K562 (cell line): ENCODE measurements at regions not wholly inside any gene's neighbourhood (a gene's known extent, or its start where the extent isn't known, plus 50 kb on each side); places are given as distances from the start of the nearest gene placed in this dataset.

Experiments
- BCL6 ChIP-seq: fragments of 250-450 bp; sonication (Bioruptor Pico); IDR thresholded peaks from 2 replicates; pipeline ENCODE4 v1.4.0; 2020
- HDAC2 ChIP-seq: fragments of 450-650 bp; IDR thresholded peaks from 2 replicates; pipeline ENCODE4 v1.6.1; 2016; ENCODE audit warnings: mild to moderate bottlenecking
- IRF9 ChIP-seq: fragments of 450-650 bp; IDR thresholded peaks from 2 replicates; pipeline ENCODE4 v1.6.1; 2016; ENCODE audit warnings: missing biosample characterization, missing genetic modification characterization
- MCM2 ChIP-seq: fragments of 450-650 bp; IDR thresholded peaks from 2 replicates; pipeline ENCODE4 v1.6.1; 2017; ENCODE audit warnings: low read depth, mild to moderate bottlenecking
- PBX2 ChIP-seq, 2 experiments: IDR thresholded peaks in 1 of 2; conservative IDR thresholded peaks in 1 of 2; 2 replicates each; pipeline ENCODE4 v1.6.1; 2016; ENCODE audit warnings: low read depth in 2 of 2, mild to moderate bottlenecking in 1 of 2, missing compliant biosample characterization in 1 of 2, missing genetic modification characterization in 1 of 2, moderate library complexity in 1 of 2
- SRSF9 ChIP-seq: fragments of 200-400 bp; formaldehyde crosslinking; IDR thresholded peaks from 2 replicates; pipeline ENCODE4 v1.6.1; 2017; ENCODE audit warnings: low read depth, low read length, borderline replicate concordance
- ZHX1 ChIP-seq: fragments of 150-350 bp; conservative IDR thresholded peaks from 2 replicates; pipeline ENCODE4 v1.6.1; 2014; ENCODE audit warnings: low read length

- TF ChIP-seq PBX2 (CRISPR knock-in tag; IDR thresholded peaks at IDR 0.05; ENCODE audit: low read depth) (no peak), PBX2 (tag; conservative IDR thresholded peaks at IDR 0.05; ENCODE audit: low read depth) (no peak), HDAC2 (no peak), ZHX1 (no peak), MCM2 (no peak), SRSF9 (no peak), BCL6 (CRISPR knock-in tag) (no peak), IRF9 (no peak)
These were observed 447.9 kb downstream of the HTR1B start (continued) for GRCh38 chr6:77015350-77015749.
